ENCODE measurements at regions not wholly inside any gene's neighbourhood (a gene's known extent, or its start where the extent isn't known, plus 50 kb on each side); places are given as distances from the start of the nearest gene placed in this dataset.

DNA sequence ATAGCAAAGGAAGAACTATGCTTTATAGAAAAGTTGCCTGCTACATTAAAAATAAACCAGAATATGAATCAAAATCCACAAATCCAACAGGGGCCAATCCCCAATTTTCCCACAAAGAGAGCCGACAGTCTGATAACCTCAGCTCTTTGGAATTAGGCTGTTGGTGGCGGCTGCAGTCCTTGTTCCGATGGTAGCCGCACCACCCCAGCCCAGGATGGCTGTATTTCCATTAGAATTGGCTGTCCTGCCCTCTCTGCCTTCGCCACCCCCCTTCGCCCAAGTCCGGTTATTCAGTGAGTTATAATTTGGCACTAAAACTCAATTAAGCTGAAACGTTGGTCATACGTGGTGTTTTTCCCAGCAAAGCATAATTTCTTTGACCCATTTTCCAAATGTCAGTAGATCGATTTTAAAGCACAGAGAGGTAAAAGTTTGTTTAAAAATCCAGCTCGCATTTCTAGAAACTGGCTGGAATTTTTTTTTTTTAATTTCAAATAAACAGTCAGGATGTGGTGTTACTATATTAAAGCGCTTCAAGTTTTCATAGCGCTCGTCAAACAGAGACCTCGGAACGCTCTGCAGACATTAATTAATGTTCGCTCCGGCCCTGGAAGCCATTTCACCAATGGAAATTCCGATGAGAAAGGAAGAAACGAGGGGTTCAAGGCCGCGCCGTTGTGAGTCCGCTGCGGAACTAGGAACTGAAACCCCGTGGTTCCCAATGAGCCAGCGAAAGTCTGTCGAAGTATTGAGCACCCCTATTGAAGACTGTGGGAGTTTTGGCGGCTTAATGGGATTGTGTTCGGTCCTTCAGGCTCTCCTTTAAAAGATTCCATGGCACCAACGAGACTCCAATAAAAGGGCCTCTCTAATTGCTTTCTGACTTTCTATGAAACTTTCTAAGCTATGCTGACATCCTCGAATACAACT is 104.8 kb upstream of the DIO3 start:
- H3K27me3 ChIP-seq (ENCODE audit: control insufficient read depth in 3 of 3, insufficient read depth in 3 of 3, low read length in 2 of 3), result peaks cover 20 to 57% (median 50%) of the 10 kb centered on the region in 3 donors
- peaks cover 0 to 11% (median 0%) of the 10 kb centered on the region in 5 donors for H3K4me1 ChIP-seq (ENCODE audit: control insufficient read depth in 5 of 5, insufficient read depth in 5 of 5, low read length in 5 of 5)
- DNase-seq (peak in 2 of 3 donors; percentile 18 to 28), ATAC-seq (ENCODE audit: insufficient read depth, low FRiP score) (no peak)
- peaks cover 0 to 3% (median 0%) of the 10 kb centered on the region in 4 donors for H3K9me3 ChIP-seq (ENCODE audit: control insufficient read depth in 4 of 4, insufficient read depth in 3 of 4, low read length in 3 of 4)
- H3K27ac ChIP-seq (ENCODE audit: low read depth in 1 of 2, low read length in 1 of 2), result no peak overlapping the region
- no peak overlapping the region for H3K4me3 ChIP-seq
- TF ChIP-seq, protein P1, sequence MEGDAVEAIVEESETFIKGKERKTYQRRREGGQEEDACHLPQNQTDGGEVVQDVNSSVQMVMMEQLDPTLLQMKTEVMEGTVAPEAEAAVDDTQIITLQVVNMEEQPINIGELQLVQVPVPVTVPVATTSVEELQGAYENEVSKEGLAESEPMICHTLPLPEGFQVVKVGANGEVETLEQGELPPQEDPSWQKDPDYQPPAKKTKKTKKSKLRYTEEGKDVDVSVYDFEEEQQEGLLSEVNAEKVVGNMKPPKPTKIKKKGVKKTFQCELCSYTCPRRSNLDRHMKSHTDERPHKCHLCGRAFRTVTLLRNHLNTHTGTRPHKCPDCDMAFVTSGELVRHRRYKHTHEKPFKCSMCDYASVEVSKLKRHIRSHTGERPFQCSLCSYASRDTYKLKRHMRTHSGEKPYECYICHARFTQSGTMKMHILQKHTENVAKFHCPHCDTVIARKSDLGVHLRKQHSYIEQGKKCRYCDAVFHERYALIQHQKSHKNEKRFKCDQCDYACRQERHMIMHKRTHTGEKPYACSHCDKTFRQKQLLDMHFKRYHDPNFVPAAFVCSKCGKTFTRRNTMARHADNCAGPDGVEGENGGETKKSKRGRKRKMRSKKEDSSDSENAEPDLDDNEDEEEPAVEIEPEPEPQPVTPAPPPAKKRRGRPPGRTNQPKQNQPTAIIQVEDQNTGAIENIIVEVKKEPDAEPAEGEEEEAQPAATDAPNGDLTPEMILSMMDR (IDR thresholded peaks at IDR 0.05; ENCODE audit: control extremely low read depth, extremely low read depth), result no peak
- H3K36me3 ChIP-seq (ENCODE audit: control insufficient read depth in 4 of 4, insufficient read depth in 4 of 4, low read length in 4 of 4), result no peaks in the 10 kb centered on the region
- no peak overlapping the region for H3K9ac ChIP-seq (ENCODE audit: insufficient read depth in 1 of 2, low read length in 2 of 2)
- 18 to 20% methylated on average over 32 of the region's 32 CpGs for WGBS, 2 donors

DNA sequence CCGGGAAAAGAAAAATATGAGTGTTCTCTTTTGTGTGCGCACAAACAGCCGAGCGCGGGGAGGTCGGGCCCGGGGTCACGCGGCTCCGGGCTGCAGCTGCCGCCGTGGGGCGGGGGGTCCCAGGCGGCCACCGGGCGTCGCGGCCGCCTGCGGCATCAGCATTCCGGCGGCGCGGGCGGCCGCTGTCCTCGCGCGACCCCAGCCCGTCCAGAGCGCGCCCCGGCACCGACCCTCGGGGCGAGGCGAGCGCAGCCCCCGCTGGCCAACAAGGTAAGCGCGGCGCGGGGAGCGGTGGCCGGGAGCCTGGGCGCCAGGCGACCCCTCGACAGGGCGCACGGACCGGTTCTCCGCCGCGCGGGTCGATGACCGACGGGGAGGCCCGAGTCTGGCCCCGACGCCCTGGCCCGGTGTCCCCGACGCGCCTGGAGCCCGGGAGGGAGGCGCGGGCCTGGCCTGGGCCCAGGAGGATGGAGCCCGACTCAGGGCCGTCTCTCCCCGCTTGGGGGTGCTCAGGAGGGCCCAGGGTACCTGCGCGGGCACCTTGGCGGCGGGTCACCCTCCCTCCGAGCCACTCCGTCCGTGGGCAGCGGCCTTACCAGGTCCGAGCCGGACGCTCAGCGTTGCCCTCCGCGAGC is 103.9 kb upstream of the DIO3 start:
- H3K9me3 ChIP-seq (ENCODE audit: control insufficient read depth in 4 of 4, insufficient read depth in 3 of 4, low read length in 3 of 4), result peaks cover 0 to 3% (median 0%) of the 10 kb centered on the region in 4 donors
- no peaks in the 10 kb centered on the region for H3K36me3 ChIP-seq (ENCODE audit: control insufficient read depth in 4 of 4, insufficient read depth in 4 of 4, low read length in 4 of 4)
- TF ChIP-seq, protein P1 (IDR thresholded peaks at IDR 0.05; ENCODE audit: control extremely low read depth, extremely low read depth), result no peak
- no peak for ATAC-seq (ENCODE audit: insufficient read depth, low FRiP score)
- no peak overlapping the region for H3K27ac ChIP-seq (ENCODE audit: low read depth in 1 of 2, low read length in 1 of 2)
- no peak for DNase-seq
- H3K27me3 ChIP-seq (ENCODE audit: control insufficient read depth in 3 of 3, insufficient read depth in 3 of 3, low read length in 2 of 3), result peaks cover 20 to 57% (median 56%) of the 10 kb centered on the region in 3 donors
- H3K4me3 ChIP-seq, result no peak overlapping the region
- peaks cover 0 to 11% (median 0%) of the 10 kb centered on the region in 5 donors for H3K4me1 ChIP-seq (ENCODE audit: control insufficient read depth in 5 of 5, insufficient read depth in 5 of 5, low read length in 5 of 5)
- H3K9ac ChIP-seq (ENCODE audit: insufficient read depth in 1 of 2, low read length in 2 of 2), result no peak overlapping the region
- WGBS, 2 donors, result 9 to 12% methylated on average over 32 to 85 of the region's 85 CpGs

DNA sequence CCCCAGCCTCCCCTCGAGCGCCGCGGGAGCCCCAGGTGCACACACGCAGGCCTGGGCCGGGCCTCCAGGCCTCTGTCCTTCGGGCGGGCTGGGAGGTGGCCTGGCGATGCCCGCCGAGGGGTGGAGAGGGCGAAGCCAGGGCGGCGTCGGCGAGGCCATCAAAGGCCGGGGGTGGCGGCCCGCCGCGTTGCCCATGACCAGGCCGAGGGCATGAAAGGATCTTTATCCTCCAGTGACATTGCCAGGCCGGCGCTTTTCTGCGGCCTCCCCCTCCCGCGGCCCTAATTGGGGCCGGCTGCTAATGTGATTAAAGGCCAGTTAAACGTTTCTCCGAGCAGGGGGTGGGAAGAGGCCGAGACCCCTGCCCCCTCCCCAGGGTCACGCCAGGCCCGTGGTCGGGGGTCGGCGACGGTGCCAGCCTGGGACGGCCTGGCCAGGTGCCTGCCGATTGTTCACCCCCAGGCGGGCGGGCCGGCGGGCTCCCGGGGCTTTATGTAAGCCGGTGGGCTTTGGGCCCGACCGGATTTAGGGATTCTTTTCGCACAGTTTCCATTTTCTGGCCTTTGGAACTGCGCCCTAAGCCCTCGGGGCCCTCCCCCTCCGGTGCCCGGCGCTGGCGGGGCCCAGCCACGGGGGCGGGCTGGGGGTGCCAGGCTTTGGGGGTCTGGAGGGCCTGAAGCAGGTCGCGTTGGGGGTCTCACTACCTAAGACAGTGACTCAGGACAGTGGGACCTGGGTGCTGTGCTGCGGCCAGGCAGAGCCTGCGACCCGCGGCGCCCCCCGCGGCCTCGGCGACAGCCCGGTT is 103.2 kb upstream of the DIO3 start:
- Histone ChIP-seq H3K27ac (ENCODE audit: low read depth in 1 of 2, low read length in 1 of 2) (no peak overlapping the region), H3K9me3 (ENCODE audit: control insufficient read depth in 4 of 4, insufficient read depth in 3 of 4, low read length in 3 of 4) (peaks cover 0 to 3% (median 0%) of the 10 kb centered on the region in 4 donors), H3K27me3 (ENCODE audit: control insufficient read depth in 3 of 3, insufficient read depth in 3 of 3, low read length in 2 of 3) (peaks cover 20 to 56% (median 56%) of the 10 kb centered on the region in 3 donors), H3K4me3 (no peak overlapping the region), H3K9ac (ENCODE audit: insufficient read depth in 1 of 2, low read length in 2 of 2) (no peak overlapping the region), H3K36me3 (ENCODE audit: control insufficient read depth in 4 of 4, insufficient read depth in 4 of 4, low read length in 4 of 4) (no peaks in the 10 kb centered on the region), H3K4me1 (ENCODE audit: control insufficient read depth in 5 of 5, insufficient read depth in 5 of 5, low read length in 5 of 5) (peaks cover 0 to 11% (median 0%) of the 10 kb centered on the region in 5 donors)
- TF ChIP-seq, protein P1 (IDR thresholded peaks at IDR 0.05; ENCODE audit: control extremely low read depth, extremely low read depth), result no peak
- ATAC-seq (ENCODE audit: insufficient read depth, low FRiP score) (no peak), DNase-seq (no peak)
- WGBS, 2 donors, result 9 to 12% methylated on average over 62 to 68 of the region's 68 CpGs
